IMR-90 (cell line): ENCODE measurements at regions not wholly inside any gene's neighbourhood (a gene's known extent, or its start where the extent isn't known, plus 50 kb on each side); places are given as distances from the start of the nearest gene placed in this dataset.

Experiments used
- ATAC-seq: fragments of 200-7000 bp; cut with Tn5 transposase; 2 replicates; pipeline ENCODE4 v1.9.1; 2020; ENCODE audit warnings: low read depth, mild to moderate bottlenecking, moderate library complexity
- BruUV-seq: library from RNA; stranded (reverse); fragments of 400-500 nt; replicated peaks from 2 replicates; lab custom pipeline; 2021; lab: Mats Ljungman, UMichigan
- CTCF ChIA-PET: fragments of 300-600 bp; formaldehyde crosslinking; extraction: SDS; loops from one replicate; lab custom pipeline; 2021; ENCODE audit warnings: antibody characterized with exemption; lab: Yijun Ruan, JAX
- POLR2A ChIA-PET: fragments of 300-600 bp; sonication (Branson Sonifier 250); formaldehyde crosslinking; loops from one replicate; lab custom pipeline; 2022; ENCODE audit warnings: antibody characterized with exemption; ENCODE audit not compliant: unreplicated experiment; lab: Charles Lee
- DNase-seq: peaks from one replicate; pipeline ENCODE4 v3.0.0; 2013
- H2AFZ ChIP-seq: replicated peaks from 2 replicates; pipeline ENCODE3; 2013; ENCODE audit warnings: low read length, mild to moderate bottlenecking; ENCODE audit not compliant: poor library complexity
- H2AK5ac ChIP-seq: 2 replicates; pipeline ENCODE4 v1.6.1; 2013; ENCODE audit warnings: low read depth, low read length, inconsistent platforms
- H2AK9ac ChIP-seq: replicated peaks from 2 replicates; pipeline ENCODE3; 2013; ENCODE audit warnings: mild to moderate bottlenecking, low read depth, low read length, moderate library complexity; ENCODE audit not compliant: poor library complexity
- H2BK120ac ChIP-seq: 2 replicates; pipeline ENCODE4 v1.6.1; 2013; ENCODE audit warnings: low read depth, low read length, inconsistent platforms
- H2BK15ac ChIP-seq: 3 replicates; pipeline ENCODE4 v1.6.1; 2013; ENCODE audit warnings: low read depth, low read length, inconsistent platforms
- H2BK20ac ChIP-seq: 2 replicates; pipeline ENCODE4 v1.6.1; 2013; ENCODE audit warnings: low read depth, mild to moderate bottlenecking, inconsistent platforms, low read length, moderate library complexity
- H2BK5ac ChIP-seq: 2 replicates; pipeline ENCODE4 v1.6.1; 2013; ENCODE audit warnings: mild to moderate bottlenecking, low read depth, low read length, inconsistent platforms; ENCODE audit not compliant: poor library complexity, severe bottlenecking
- H3K14ac ChIP-seq: replicated peaks from 2 replicates; pipeline ENCODE4 v1.6.1; 2013; ENCODE audit warnings: low read depth, low read length, inconsistent platforms
- H3K18ac ChIP-seq: 2 replicates; pipeline ENCODE4 v1.6.1; 2013; ENCODE audit warnings: low read depth, low read length, control low read depth
- H3K23ac ChIP-seq: 2 replicates; pipeline ENCODE4 v1.6.1; 2013; ENCODE audit warnings: low read depth, low read length, inconsistent platforms
- H3K27ac ChIP-seq: 2 replicates; pipeline ENCODE4 v1.5.1; 2013; ENCODE audit warnings: mild to moderate bottlenecking, control low read depth, low read length; ENCODE audit not compliant: insufficient read depth
- H3K27me3 ChIP-seq: 2 replicates; pipeline ENCODE4 v1.6.1; 2013; ENCODE audit warnings: low read length; ENCODE audit not compliant: control insufficient read depth, insufficient read depth
- H3K36me3 ChIP-seq: 2 replicates; pipeline ENCODE4 v1.6.1; 2013; ENCODE audit warnings: low read length, mixed read lengths; ENCODE audit not compliant: control insufficient read depth, insufficient read depth
- H3K4ac ChIP-seq: 2 replicates; pipeline ENCODE4 v1.6.1; 2013; ENCODE audit warnings: low read depth, low read length, inconsistent platforms
- H3K4me1 ChIP-seq: 2 replicates; pipeline ENCODE4 v1.6.1; 2013; ENCODE audit warnings: low read length, mixed read lengths; ENCODE audit not compliant: control insufficient read depth, insufficient read depth
- H3K4me2 ChIP-seq: 2 replicates; pipeline ENCODE4 v1.6.1; 2013; ENCODE audit warnings: low read depth, mild to moderate bottlenecking, control low read depth, low read length, moderate library complexity
- H3K4me3 ChIP-seq: 2 replicates; pipeline ENCODE4 v1.5.1; 2013; ENCODE audit warnings: low read depth, mild to moderate bottlenecking, control low read depth, low read length, moderate library complexity; ENCODE audit not compliant: insufficient read depth
- H3K56ac ChIP-seq: 2 replicates; pipeline ENCODE4 v1.6.1; 2013; ENCODE audit warnings: low read length, inconsistent platforms; ENCODE audit not compliant: insufficient read depth; ENCODE audit errors: extremely low read depth
- H3K79me1 ChIP-seq, 2 experiments: 2 replicates each; pipeline ENCODE4 v1.6.1; 2013; ENCODE audit warnings: low read length in 2 of 2, inconsistent platforms in 1 of 2, low read depth in 1 of 2
- H3K9ac ChIP-seq: 2 replicates; pipeline ENCODE4 v1.6.1; 2013; ENCODE audit warnings: low read depth, low read length, control low read depth
- H3K9me1 ChIP-seq: 2 replicates; pipeline ENCODE4 v1.6.1; 2013; ENCODE audit warnings: low read length, inconsistent platforms; ENCODE audit not compliant: insufficient read depth
- H3K9me3 ChIP-seq: 2 replicates; pipeline ENCODE4 v1.6.1; 2013; ENCODE audit warnings: low read length; ENCODE audit not compliant: control insufficient read depth, insufficient read depth
- H4K20me1 ChIP-seq: 2 replicates; pipeline ENCODE4 v1.6.1; 2013; ENCODE audit warnings: low read length, inconsistent platforms; ENCODE audit not compliant: insufficient read depth
- H4K5ac ChIP-seq: 2 replicates; pipeline ENCODE4 v1.6.1; 2013; ENCODE audit warnings: mild to moderate bottlenecking, low read depth, low read length, control low read depth
- H4K8ac ChIP-seq, 2 experiments: 2 replicates each; pipeline ENCODE4 v1.6.1; 2013; ENCODE audit warnings: low read depth in 2 of 2, low read length in 2 of 2, control low read depth in 1 of 2, inconsistent platforms in 1 of 2
- H4K91ac ChIP-seq: 2 replicates; pipeline ENCODE4 v1.6.1; 2013; ENCODE audit warnings: low read depth, low read length, inconsistent platforms; ENCODE audit not compliant: insufficient read depth
- BHLHE40 ChIP-seq: fragments of 150-350 bp; IDR thresholded peaks from 2 replicates; pipeline ENCODE4 v1.6.1; 2016; ENCODE audit warnings: mild to moderate bottlenecking, low read depth, low read length
- CEBPB ChIP-seq: IDR thresholded peaks from 2 replicates; pipeline ENCODE4 v1.6.1; 2012; ENCODE audit warnings: low read depth, low read length, improper control_type of control experiment
- CHD1 ChIP-seq: IDR thresholded peaks from 2 replicates; pipeline ENCODE4 v1.6.1; 2012; ENCODE audit warnings: low read depth, low read length, improper control_type of control experiment
- WGBS, 2 experiments: methylation state at CpG; one replicate each; pipeline versions ENCODE4 v1.1.5 to v1.1.7; 2013; ENCODE audit warnings: missing lambda C conversion rate in 2 of 2; ENCODE audit not compliant: insufficient read length in 1 of 2; ENCODE audit errors: extremely low coverage in 2 of 2; 5-methylcytosine and 5-hydroxymethylcytosine counted together
- dilution Hi-C: fragments of 300-500 bp; cut with HindIII; formaldehyde crosslinking; loops from one replicate; pipeline ENCODE4 v1.14.3; 2018; ENCODE audit warnings: low sequenced_read_pairs; ENCODE audit not compliant: unreplicated experiment
- in situ Hi-C: fragments of 300-500 bp; cut with MboI; formaldehyde crosslinking; loops from 3 replicates; pipeline ENCODE4 v1.14.3; 2019; ENCODE audit warnings: low sequenced_read_pairs, inconsistent platforms, mixed read lengths
- intact Hi-C: fragments of 100-400 bp; cut with micrococcal nuclease; formaldehyde crosslinking; loops from 2 replicates; pipeline ENCODE4 v1.10.0; 2022

DNA sequence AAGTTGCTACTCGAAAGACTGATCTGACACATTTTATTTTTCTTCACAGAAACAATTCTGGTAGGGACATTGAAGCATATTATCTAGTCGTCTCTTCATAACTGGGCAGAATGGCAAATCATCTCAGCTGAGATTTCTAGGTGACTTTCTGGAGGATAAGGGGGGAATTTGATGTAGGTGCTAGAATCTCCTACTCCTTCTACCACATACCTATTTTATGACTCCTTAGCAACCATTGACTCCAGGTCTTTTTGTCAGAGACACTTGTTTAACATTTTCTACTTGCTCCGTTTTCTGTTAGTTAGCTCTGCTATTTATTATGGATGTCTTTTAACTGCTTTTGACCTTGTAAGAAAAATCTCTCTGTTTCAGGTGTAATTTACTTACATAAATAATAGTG lies 380.9 kb upstream of the SEMA3C start:
- ChIA-PET POLR2A (no interaction called here), CTCF (no interaction called here)
- Histone ChIP-seq H2AFZ (no peak overlapping the region), H4K91ac (no peak overlapping the region), H3K23ac (no peak overlapping the region), H3K27ac (no peak overlapping the region), H3K14ac (no peak overlapping the region), H4K8ac (no peak overlapping the region), H3K4me3 (no peak overlapping the region), H2BK120ac (no peak overlapping the region), H3K9me1 (no peaks in the 10 kb centered on the region), H3K9ac (no peak overlapping the region), H2AK5ac (0 out of 2 replicates have a peak overlapping the region, but pooled peaks have one; percentile 5), H3K36me3 (no peaks in the 10 kb centered on the region), H3K79me1 (no peaks in the 10 kb centered on the region), H3K18ac (peak overlapping the region; percentile 33; the same call in 1 of the 2 replicates), H2BK20ac (0 out of 2 replicates have a peak overlapping the region, but pooled peaks have one; percentile 13), H4K20me1 (no peaks in the 10 kb centered on the region), H2BK5ac (no peak overlapping the region), H4K5ac (no peak overlapping the region), H3K27me3 (peaks cover 7% of the 10 kb centered on the region), H3K56ac (no peak overlapping the region), H2AK9ac (no peak overlapping the region), H3K9me3 (no peaks in the 10 kb centered on the region), H3K4me1 (no peaks in the 10 kb centered on the region), H2BK15ac (0 out of 3 replicates have a peak overlapping the region, but pooled peaks have one; percentile 22), H3K4ac (no peak overlapping the region), H3K4me2 (peak overlapping the region; percentile 39; the same call in 1 of the 2 replicates)
- dilution Hi-C loops (no loop called here), intact Hi-C loops (loop anchor here (5.0 kb wide), 1 partner anchor 382 kb away; the partner anchor contains the start of gene SEMA3C), in situ Hi-C loops (no loop called here)
- DNase-seq = peak; percentile 10
- no CpG with 5 or more reads among the region's 3 CpGs for WGBS, 2 experiments
- TF ChIP-seq BHLHE40 (no peak), CHD1 (no peak), CEBPB (no peak)
- no peak; the same call in 1 of the 2 replicates for ATAC-seq
- no TSS peak for BruUV-seq
